Stimulated activated CD8-positive, alpha-beta memory T cell treated with anti-CD3 and anti-CD28 coated beads, Interleukin-7, amount 100 ng/mL, for 48 hours (primary cell): ENCODE measurements at regions not wholly inside any gene's neighbourhood (a gene's known extent, or its start where the extent isn't known, plus 50 kb on each side); places are given as distances from the start of the nearest gene placed in this dataset.
A peak's percentile ranks its signal among the peaks of the same experiment; 100 is the strongest.
"Not testable (repeated sequence)": the region's sequence is repeated elsewhere in the genome, so short reads cannot be mapped to it uniquely, and the experiment has no call there.

Experiments used
- DNase-seq, 2 donors: peaks; one replicate each; pipeline ENCODE4 v3.0.0-alpha.2; 2020; ENCODE audit warnings: low read depth in 1 of 2; ENCODE audit errors: extremely low read depth in 1 of 2

GRCh38 chrX:77127571-77127970, 319.6 kb upstream of the FGF16 start:
- DNase-seq: not testable (repeated sequence)

GRCh38 chrX:77143907-77144306, 303.3 kb upstream of the FGF16 start:
- no peak for DNase-seq

GRCh38 chrX:77160301-77160700, 286.9 kb upstream of the FGF16 start:
- DNase-seq: peak; percentile 1 to 3

- DNase-seq: no peak
These were observed 284.4 kb upstream of the FGF16 start for GRCh38 chrX:77162777-77163176.

- DNase-seq: no peak
These were observed 279.2 kb upstream of the FGF16 start for GRCh38 chrX:77167993-77168392.

- DNase-seq: no peak
These were observed 272.3 kb upstream of the FGF16 start for GRCh38 chrX:77174680-77175519.

- no peak for DNase-seq
These were observed 246.5 kb upstream of the FGF16 start for GRCh38 chrX:77200663-77201062.

- no peak for DNase-seq
These were observed 224.1 kb upstream of the FGF16 start for GRCh38 chrX:77223046-77223445.

GRCh38 chrX:77264490-77264889, 182.7 kb upstream of the FGF16 start:
- no peak for DNase-seq

- no peak for DNase-seq
These were observed 171.8 kb upstream of the FGF16 start for GRCh38 chrX:77275392-77275791.

GRCh38 chrX:77276742-77277141, 170.4 kb upstream of the FGF16 start:
- no peak for DNase-seq

GRCh38 chrX:77277911-77278310, 169.3 kb upstream of the FGF16 start:
- no peak for DNase-seq

GRCh38 chrX:77279373-77279772, 167.8 kb upstream of the FGF16 start:
- not testable (repeated sequence) for DNase-seq

GRCh38 chrX:77293331-77293995, 153.7 kb upstream of the FGF16 start:
- no peak for DNase-seq

GRCh38 chrX:77298296-77298695, 148.9 kb upstream of the FGF16 start:
- DNase-seq: no peak

GRCh38 chrX:77298790-77299189, 148.4 kb upstream of the FGF16 start:
- no peak for DNase-seq

- DNase-seq: no peak
These were observed 147.6 kb upstream of the FGF16 start for GRCh38 chrX:77299549-77299948.

GRCh38 chrX:77342004-77342403, 105.2 kb upstream of the FGF16 start:
- DNase-seq: no peak

- DNase-seq: no peak
These were observed 100.3 kb upstream of the FGF16 start for GRCh38 chrX:77346859-77347258.

- no peak for DNase-seq
These were observed 99.6 kb upstream of the FGF16 start for GRCh38 chrX:77347572-77347971.

GRCh38 chrX:77389891-77390290, 57.3 kb upstream of the FGF16 start:
- no peak for DNase-seq

- DNase-seq: not testable (repeated sequence)
These were observed 56.8 kb upstream of the FGF16 start for GRCh38 chrX:77390365-77390764.
